ENCODE measurements at regions not wholly inside any gene's neighbourhood (a gene's known extent, or its start where the extent isn't known, plus 50 kb on each side); places are given as distances from the start of the nearest gene placed in this dataset.

- Mint-ChIP-seq H3K36me3 (ENCODE audit: low read depth) (peaks cover 25% of the 10 kb centered on the region), H3K27me3 (ENCODE audit: low read depth) (no peaks in the 10 kb centered on the region), H3K9me3 (peaks cover 3% of the 10 kb centered on the region), H3K4me3 (no peak overlapping the region), H3K4me1 (peaks cover 22% of the 10 kb centered on the region), H3K27ac (ENCODE audit: unreplicated experiment) (no peak overlapping the region)
- no peak for DNase-seq (ENCODE audit: low read depth, low spot score)
- TF ChIP-seq, protein P1, sequence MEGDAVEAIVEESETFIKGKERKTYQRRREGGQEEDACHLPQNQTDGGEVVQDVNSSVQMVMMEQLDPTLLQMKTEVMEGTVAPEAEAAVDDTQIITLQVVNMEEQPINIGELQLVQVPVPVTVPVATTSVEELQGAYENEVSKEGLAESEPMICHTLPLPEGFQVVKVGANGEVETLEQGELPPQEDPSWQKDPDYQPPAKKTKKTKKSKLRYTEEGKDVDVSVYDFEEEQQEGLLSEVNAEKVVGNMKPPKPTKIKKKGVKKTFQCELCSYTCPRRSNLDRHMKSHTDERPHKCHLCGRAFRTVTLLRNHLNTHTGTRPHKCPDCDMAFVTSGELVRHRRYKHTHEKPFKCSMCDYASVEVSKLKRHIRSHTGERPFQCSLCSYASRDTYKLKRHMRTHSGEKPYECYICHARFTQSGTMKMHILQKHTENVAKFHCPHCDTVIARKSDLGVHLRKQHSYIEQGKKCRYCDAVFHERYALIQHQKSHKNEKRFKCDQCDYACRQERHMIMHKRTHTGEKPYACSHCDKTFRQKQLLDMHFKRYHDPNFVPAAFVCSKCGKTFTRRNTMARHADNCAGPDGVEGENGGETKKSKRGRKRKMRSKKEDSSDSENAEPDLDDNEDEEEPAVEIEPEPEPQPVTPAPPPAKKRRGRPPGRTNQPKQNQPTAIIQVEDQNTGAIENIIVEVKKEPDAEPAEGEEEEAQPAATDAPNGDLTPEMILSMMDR (conservative IDR thresholded peaks at IDR 0.05) = no peak
Observed at GRCh38 chr21:36255663-36256062, 64.3 kb upstream of the MORC3 start.

DNA sequence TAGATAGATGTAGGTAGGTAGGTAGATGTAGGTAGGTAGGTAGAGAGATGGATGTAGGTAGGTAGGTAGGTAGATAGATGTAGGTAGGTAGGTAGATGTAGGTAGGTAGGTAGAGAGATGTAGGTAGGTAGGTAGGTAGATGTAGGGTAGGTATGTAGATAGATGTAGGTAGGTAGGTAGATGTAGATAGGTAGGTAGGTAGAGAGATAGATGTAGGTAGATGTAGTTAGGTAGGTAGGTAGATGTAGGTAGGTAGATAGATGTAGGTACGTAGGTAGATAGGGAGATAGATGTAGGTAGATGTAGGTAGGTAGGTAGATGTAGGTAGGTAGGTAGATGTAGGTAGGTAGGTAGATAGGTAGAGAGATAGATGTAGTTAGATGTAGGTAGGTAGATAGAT, 62.3 kb upstream of the MORC3 start:
- Mint-ChIP-seq H3K27ac (ENCODE audit: unreplicated experiment) (no peak overlapping the region), H3K9me3 (peaks cover 3% of the 10 kb centered on the region), H3K36me3 (ENCODE audit: low read depth) (peaks cover 23% of the 10 kb centered on the region), H3K4me1 (peaks cover 23% of the 10 kb centered on the region), H3K4me3 (no peak overlapping the region), H3K27me3 (ENCODE audit: low read depth) (no peaks in the 10 kb centered on the region)
- no peak for DNase-seq (ENCODE audit: low read depth, low spot score)
- TF ChIP-seq, protein P1 (conservative IDR thresholded peaks at IDR 0.05) = no peak

DNA sequence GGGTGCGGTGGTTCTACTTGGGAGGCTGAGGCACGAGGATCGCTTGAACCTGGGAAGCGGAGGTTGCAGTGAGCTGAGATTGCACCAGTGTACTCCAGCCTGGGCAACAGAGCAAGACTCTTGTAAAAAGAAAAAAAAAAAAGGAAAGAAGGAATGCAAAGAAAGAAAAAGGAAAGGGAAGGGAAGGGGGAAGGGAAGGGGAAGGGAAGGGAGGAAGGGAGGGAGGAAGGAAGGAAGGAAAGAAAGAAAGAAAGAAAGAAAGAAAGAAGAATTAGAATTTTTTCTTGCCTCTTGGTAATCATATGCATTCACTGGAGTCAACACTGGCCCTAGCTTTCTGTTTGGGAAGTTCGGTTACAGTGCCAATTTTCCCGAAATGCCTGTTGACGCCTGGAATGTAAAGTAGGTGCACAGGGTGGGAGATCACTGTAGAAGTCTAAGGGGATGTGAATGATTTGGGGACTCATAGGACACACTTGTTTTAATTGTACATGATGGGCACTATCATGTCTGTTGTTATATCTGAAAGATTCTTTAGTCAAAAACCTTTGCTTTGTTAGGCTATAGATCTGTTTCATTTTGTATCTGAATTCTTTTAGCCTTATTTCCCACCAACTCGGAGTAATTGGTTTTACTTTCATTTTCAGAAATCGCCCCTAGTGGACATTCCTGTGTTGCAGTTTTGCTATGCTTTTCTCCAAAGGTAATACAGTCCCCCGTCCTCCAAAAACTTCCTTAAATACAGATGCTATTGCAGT, 59.8 kb upstream of the MORC3 start:
- Mint-ChIP-seq H3K9me3 (peaks cover 3% of the 10 kb centered on the region), H3K4me3 (peak overlapping the region; percentile 44), H3K4me1 (peaks cover 11% of the 10 kb centered on the region), H3K27me3 (ENCODE audit: low read depth) (no peaks in the 10 kb centered on the region), H3K36me3 (ENCODE audit: low read depth) (peaks cover 20% of the 10 kb centered on the region), H3K27ac (ENCODE audit: unreplicated experiment) (no peak overlapping the region)
- TF ChIP-seq, protein P1 (conservative IDR thresholded peaks at IDR 0.05) = peak; percentile 79
- DNase-seq (ENCODE audit: low read depth, low spot score) = peak; percentile 43

DNA sequence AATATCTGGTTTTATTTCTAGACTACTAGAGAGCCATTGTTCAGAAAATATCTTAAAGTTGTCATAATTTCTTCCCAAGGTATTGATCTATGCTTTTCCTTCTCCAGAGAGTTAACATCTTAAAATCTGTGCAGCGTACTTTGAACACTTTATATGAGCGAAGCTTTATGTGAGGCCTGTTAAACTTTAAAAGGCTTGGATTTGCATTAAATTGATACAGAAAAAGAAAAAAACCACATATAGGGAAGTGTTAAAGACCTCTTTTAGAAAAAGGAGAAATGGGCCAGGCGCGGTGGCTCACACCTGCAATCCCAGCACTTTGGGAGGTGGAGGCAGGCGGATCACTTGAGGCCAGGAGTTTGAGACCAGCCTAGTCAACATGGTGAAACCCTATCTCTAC, 59.2 kb upstream of the MORC3 start:
- DNase-seq (ENCODE audit: low read depth, low spot score) = no peak
- peaks cover 11% of the 10 kb centered on the region for H3K4me1 Mint-ChIP-seq
- H3K9me3 Mint-ChIP-seq = peaks cover 3% of the 10 kb centered on the region
- no peaks in the 10 kb centered on the region for H3K27me3 Mint-ChIP-seq (ENCODE audit: low read depth)
- H3K4me3 Mint-ChIP-seq = no peak overlapping the region
- no peak overlapping the region for H3K27ac Mint-ChIP-seq (ENCODE audit: unreplicated experiment)
- peaks cover 23% of the 10 kb centered on the region for H3K36me3 Mint-ChIP-seq (ENCODE audit: low read depth)
- TF ChIP-seq, protein P1 (conservative IDR thresholded peaks at IDR 0.05) = peak; percentile 17

GRCh38 chr21:36261459-36261858, 58.5 kb upstream of the MORC3 start:
- H3K27me3 Mint-ChIP-seq (ENCODE audit: low read depth) = no peaks in the 10 kb centered on the region
- TF ChIP-seq, protein P1 (conservative IDR thresholded peaks at IDR 0.05) = no peak
- DNase-seq (ENCODE audit: low read depth, low spot score) = no peak
- no peak overlapping the region for H3K4me3 Mint-ChIP-seq
- H3K9me3 Mint-ChIP-seq = peaks cover 3% of the 10 kb centered on the region
- peaks cover 22% of the 10 kb centered on the region for H3K36me3 Mint-ChIP-seq (ENCODE audit: low read depth)
- no peak overlapping the region for H3K27ac Mint-ChIP-seq (ENCODE audit: unreplicated experiment)
- peaks cover 11% of the 10 kb centered on the region for H3K4me1 Mint-ChIP-seq
